ENCODE measurements at regions not wholly inside any gene's neighbourhood (a gene's known extent, or its start where the extent isn't known, plus 50 kb on each side); places are given as distances from the start of the nearest gene placed in this dataset.
A peak's percentile ranks its signal among the peaks of the same experiment; 100 is the strongest.
"Not testable (repeated sequence)": the region's sequence is repeated elsewhere in the genome, so short reads cannot be mapped to it uniquely, and the experiment has no call there.

GRCh38 chr2:176578292-176578691 lies 309.1 kb downstream of the MTX2 start:
- H3K27ac ChIP-seq; H3K9me3 ChIP-seq; DNase-seq (ENCODE audit: low read depth in 1 of 2, low spot score in 1 of 2); POLR2A ChIA-PET; H3K4me2 ChIP-seq; ATAC-seq; H3K4me3 ChIP-seq; FAIRE-seq: not testable (repeated sequence)
- WGBS (ENCODE audit: missing lambda C conversion rate): 76% methylated on average over 4 of the region's 4 CpGs
- peaks cover 12% of the 10 kb centered on the region for H3K4me1 ChIP-seq
- CTCF ChIA-PET: interaction anchor here (0.8 to 1.9 kb wide), 2 partner anchors 24 to 438 kb away, joined by 4 to 6 read pairs; no protein-coding TSS in a partner anchor

GRCh38 chr2:176579608-176580007 lies 310.4 kb downstream of the MTX2 start:
- 80% methylated on average over 6 of the region's 6 CpGs for WGBS (ENCODE audit: missing lambda C conversion rate)
- Histone ChIP-seq H3K4me2 (no peak overlapping the region), H3K4me1 (peaks cover 23% of the 10 kb centered on the region), H3K4me3 (no peak overlapping the region), H3K27ac (peak overlapping the region in 1 of 2 experiments; percentile 36; a peak in 1 of 6 replicates), H3K9me3 (no peaks in the 10 kb centered on the region)
- ChIA-PET CTCF (interaction anchor here (0.9 to 4.2 kb wide), 4 partner anchors 16 to 439 kb away, joined by 3 to 18 read pairs (median 6); no protein-coding TSS in a partner anchor), POLR2A (no interaction called here)
- TF ChIP-seq TFCP2L1 (CRISPR knock-in tag; IDR thresholded peaks at IDR 0.05): no peak
- no peak for TF ChIP-seq GATA3 (IDR thresholded peaks at IDR 0.05; ENCODE audit: borderline replicate concordance)
- TF ChIP-seq KDM1A (IDR thresholded peaks at IDR 0.05; ENCODE audit: low read depth): no peak
- TF ChIP-seq USF2 (IDR thresholded peaks at IDR 0.05): no peak
- TF ChIP-seq ZC3H11A (IDR thresholded peaks at IDR 0.05): no peak
- no peak for TF ChIP-seq EP300 (IDR thresholded peaks at IDR 0.05)
- no peak for TF ChIP-seq ZNF302 (CRISPR knock-in tag; IDR thresholded peaks at IDR 0.05)
- no peak for TF ChIP-seq PHF8 (IDR thresholded peaks at IDR 0.05; ENCODE audit: borderline replicate concordance, low read depth)
- TF ChIP-seq NR3C1 (IDR thresholded peaks at IDR 0.05): no peak
- TF ChIP-seq KDM5A (IDR thresholded peaks at IDR 0.05): no peak
- no peak for TF ChIP-seq MYC (IDR thresholded peaks at IDR 0.05; ENCODE audit: borderline replicate concordance, low read length)
- no peak for TF ChIP-seq CBX8 (IDR thresholded peaks at IDR 0.05)
- no peak for TF ChIP-seq RARB (CRISPR knock-in tag; IDR thresholded peaks at IDR 0.05)
- TF ChIP-seq FOSL2 (IDR thresholded peaks at IDR 0.05): no peak
- no peak for TF ChIP-seq FOSL2 (CRISPR knock-in tag; IDR thresholded peaks at IDR 0.05)
- TF ChIP-seq HOXB5 (CRISPR knock-in tag; IDR thresholded peaks at IDR 0.05): no peak
- no peak for TF ChIP-seq JUNB (IDR thresholded peaks at IDR 0.05)
- no peak for TF ChIP-seq CTCF (IDR thresholded peaks at IDR 0.05)
- TF ChIP-seq RFX5 (IDR thresholded peaks at IDR 0.05): no peak
- ATAC-seq: no peak
- no peak for FAIRE-seq
- no peak for DNase-seq (ENCODE audit: low read depth in 1 of 2, low spot score in 1 of 2)

- H3K9me3 ChIP-seq: no peaks in the 10 kb centered on the region
- peak overlapping the region; percentile 78; the same call in 1 of the 3 replicates for H3K4me2 ChIP-seq
- H3K27ac ChIP-seq: peak overlapping the region; percentile 66 to 76; a peak in 5 of 6 replicates
- no peak for FAIRE-seq
- peaks cover 31% of the 10 kb centered on the region for H3K4me1 ChIP-seq
- H3K4me3 ChIP-seq: no peak overlapping the region
- 77% methylated on average over 4 of the region's 4 CpGs for WGBS (ENCODE audit: missing lambda C conversion rate)
- ChIA-PET POLR2A (interaction anchor here (0.6 to 2.1 kb wide), 2 partner anchors 24 to 56 kb away, joined by 4 to 12 read pairs; no protein-coding TSS in a partner anchor), CTCF (interaction anchor here (1.1 to 4.2 kb wide), 8 partner anchors 9 to 470 kb away, joined by 3 to 18 read pairs (median 6); no protein-coding TSS in a partner anchor)
- ATAC-seq: no peak
- no peak for DNase-seq (ENCODE audit: low read depth in 1 of 2, low spot score in 1 of 2)
- TF ChIP-seq MAZ (IDR thresholded peaks at IDR 0.05; ENCODE audit: borderline replicate concordance, low read depth, low read length) (no peak), FOSB (CRISPR knock-in tag; IDR thresholded peaks at IDR 0.05) (no peak), GATA3 (IDR thresholded peaks at IDR 0.05; ENCODE audit: borderline replicate concordance) (no peak), ZSCAN20 (CRISPR knock-in tag; IDR thresholded peaks at IDR 0.05) (no peak), JUNB (IDR thresholded peaks at IDR 0.05) (no peak), PBX3 (IDR thresholded peaks at IDR 0.05) (no peak), MAFK (IDR thresholded peaks at IDR 0.05; ENCODE audit: partially characterized antibody) (no peak), NR3C1 (IDR thresholded peaks at IDR 0.05) (no peak), CHD2 (IDR thresholded peaks at IDR 0.05; ENCODE audit: low read length, partially characterized antibody) (no peak), MAX (IDR thresholded peaks at IDR 0.05) (no peak), HOXA7 (CRISPR knock-in tag; IDR thresholded peaks at IDR 0.05) (no peak), KDM5A (IDR thresholded peaks at IDR 0.05) (no peak), HMGXB4 (CRISPR knock-in tag; IDR thresholded peaks at IDR 0.05; ENCODE audit: borderline replicate concordance) (no peak), FOXS1 (CRISPR knock-in tag; IDR thresholded peaks at IDR 0.05) (no peak), ESRRA (IDR thresholded peaks at IDR 0.05; ENCODE audit: borderline replicate concordance, low read length) (no peak), ZNF302 (CRISPR knock-in tag; IDR thresholded peaks at IDR 0.05) (no peak), CBX8 (IDR thresholded peaks at IDR 0.05) (no peak)
Measured at GRCh38 chr2:176581557-176582165, 312.4 kb downstream of the MTX2 start.

Data from A549 (cell line).